SK-N-SH treated with all-trans-retinoic acid at 6 μM for 48 hours (cell line): ENCODE measurements at regions not wholly inside any gene's neighbourhood (a gene's known extent, or its start where the extent isn't known, plus 50 kb on each side); places are given as distances from the start of the nearest gene placed in this dataset.

Experiments used
- ATAC-seq: fragments of 200-7000 bp; cut with Tn5 transposase; 3 replicates; pipeline ENCODE4 v1.9.1; 2020; ENCODE audit warnings: mild to moderate bottlenecking, moderate library complexity
- ARNTL ChIP-seq: fragments of 450-650 bp; formaldehyde crosslinking; IDR thresholded peaks from 2 replicates; pipeline ENCODE4 v1.5.0; 2020; ENCODE audit warnings: low read depth, mild to moderate bottlenecking, moderate library complexity, borderline replicate concordance
- BACH2 ChIP-seq: fragments of 250-450 bp; sonication (Bioruptor Pico); IDR thresholded peaks from 2 replicates; pipeline ENCODE4 v1.9.0; 2021; ENCODE audit warnings: mild to moderate bottlenecking, borderline replicate concordance
- CSDC2 ChIP-seq: fragments of 250-450 bp; sonication (Bioruptor Pico); IDR thresholded peaks from 2 replicates; pipeline ENCODE4 v1.5.0; 2020; ENCODE audit warnings: mild to moderate bottlenecking, moderate library complexity
- GLIS3 ChIP-seq: fragments of 250-450 bp; sonication (Bioruptor Pico); IDR thresholded peaks from 2 replicates; pipeline ENCODE4 v1.5.0; 2020; ENCODE audit warnings: mild to moderate bottlenecking, moderate library complexity
- OSR1 ChIP-seq: fragments of 250-450 bp; sonication (Bioruptor Pico); IDR thresholded peaks from 2 replicates; pipeline ENCODE4 v1.8.0; 2022; ENCODE audit warnings: moderate library complexity, mild to moderate bottlenecking, inconsistent platforms
- PPARA ChIP-seq: fragments of 250-450 bp; sonication (Bioruptor Pico); IDR thresholded peaks from 2 replicates; pipeline ENCODE4 v1.5.0; 2020; ENCODE audit warnings: mild to moderate bottlenecking, borderline replicate concordance
- SNAI2 ChIP-seq: fragments of 250-450 bp; sonication (Bioruptor Pico); IDR thresholded peaks from 2 replicates; pipeline ENCODE4 v1.5.0; 2020; ENCODE audit warnings: mild to moderate bottlenecking, moderate library complexity
- TCF4 ChIP-seq: fragments of 250-450 bp; sonication (Bioruptor Pico); IDR thresholded peaks from 2 replicates; pipeline ENCODE4 v1.8.0; 2021; ENCODE audit warnings: mild to moderate bottlenecking, moderate library complexity, borderline replicate concordance
- ZC3H10 ChIP-seq: fragments of 250-450 bp; sonication (Bioruptor Pico); IDR thresholded peaks from 2 replicates; pipeline ENCODE4 v1.5.1; 2021; ENCODE audit warnings: mild to moderate bottlenecking, moderate library complexity
- ZNF70 ChIP-seq: fragments of 450-650 bp; formaldehyde crosslinking; IDR thresholded peaks from 2 replicates; pipeline ENCODE4 v1.5.0; 2020; ENCODE audit warnings: mild to moderate bottlenecking, moderate library complexity
- ZNF8 ChIP-seq: fragments of 450-650 bp; formaldehyde crosslinking; IDR thresholded peaks from 2 replicates; pipeline ENCODE4 v1.5.0; 2020; ENCODE audit warnings: mild to moderate bottlenecking, moderate library complexity
- TF ChIP-seq, protein P1 (sequence below): fragments of 250-450 bp; sonication (Bioruptor Pico); IDR thresholded peaks from 2 replicates; pipeline ENCODE4 v1.5.1; 2021; ENCODE audit warnings: mild to moderate bottlenecking, moderate library complexity
- TF ChIP-seq, protein P2 (sequence below): fragments of 250-450 bp; sonication (Bioruptor Pico); IDR thresholded peaks from 2 replicates; pipeline ENCODE4 v1.5.0; 2020; ENCODE audit warnings: mild to moderate bottlenecking, moderate library complexity
- TF ChIP-seq, protein P3 (sequence below): fragments of 250-450 bp; sonication (Bioruptor Pico); IDR thresholded peaks from 2 replicates; pipeline ENCODE4 v1.8.0; 2020; ENCODE audit warnings: mild to moderate bottlenecking, moderate library complexity, borderline replicate concordance
- TF ChIP-seq, protein P4 (sequence below): fragments of 250-450 bp; sonication (Bioruptor Pico); IDR thresholded peaks from 2 replicates; pipeline ENCODE4 v1.8.0; 2021; ENCODE audit warnings: low read depth, mild to moderate bottlenecking, moderate library complexity, borderline replicate concordance

DNA sequence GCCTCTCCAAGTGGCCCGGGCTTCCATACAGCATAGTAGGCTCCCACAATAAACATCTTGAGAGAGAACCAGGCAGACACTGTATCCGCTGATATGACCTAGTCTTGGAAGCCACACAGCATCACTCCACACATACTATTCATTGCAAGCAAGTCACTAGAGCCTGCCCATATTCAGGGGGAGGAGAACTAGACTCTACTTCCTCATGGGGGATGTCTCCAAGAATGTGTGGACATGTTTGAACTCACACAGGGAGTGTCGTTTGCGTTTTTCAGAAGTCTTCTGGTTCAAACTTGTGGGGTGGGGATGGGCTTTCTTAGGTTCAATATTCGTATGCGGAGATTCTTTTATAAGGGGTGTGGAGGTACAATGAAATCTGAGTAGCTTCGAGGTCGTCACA is 232.6 kb upstream of the HABP2 start (continued):
- TF ChIP-seq, protein P1, sequence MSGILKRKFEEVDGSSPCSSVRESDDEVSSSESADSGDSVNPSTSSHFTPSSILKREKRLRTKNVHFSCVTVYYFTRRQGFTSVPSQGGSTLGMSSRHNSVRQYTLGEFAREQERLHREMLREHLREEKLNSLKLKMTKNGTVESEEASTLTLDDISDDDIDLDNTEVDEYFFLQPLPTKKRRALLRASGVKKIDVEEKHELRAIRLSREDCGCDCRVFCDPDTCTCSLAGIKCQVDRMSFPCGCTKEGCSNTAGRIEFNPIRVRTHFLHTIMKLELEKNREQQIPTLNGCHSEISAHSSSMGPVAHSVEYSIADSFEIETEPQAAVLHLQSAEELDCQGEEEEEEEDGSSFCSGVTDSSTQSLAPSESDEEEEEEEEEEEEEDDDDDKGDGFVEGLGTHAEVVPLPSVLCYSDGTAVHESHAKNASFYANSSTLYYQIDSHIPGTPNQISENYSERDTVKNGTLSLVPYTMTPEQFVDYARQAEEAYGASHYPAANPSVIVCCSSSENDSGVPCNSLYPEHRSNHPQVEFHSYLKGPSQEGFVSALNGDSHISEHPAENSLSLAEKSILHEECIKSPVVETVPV, result no peak

DNA sequence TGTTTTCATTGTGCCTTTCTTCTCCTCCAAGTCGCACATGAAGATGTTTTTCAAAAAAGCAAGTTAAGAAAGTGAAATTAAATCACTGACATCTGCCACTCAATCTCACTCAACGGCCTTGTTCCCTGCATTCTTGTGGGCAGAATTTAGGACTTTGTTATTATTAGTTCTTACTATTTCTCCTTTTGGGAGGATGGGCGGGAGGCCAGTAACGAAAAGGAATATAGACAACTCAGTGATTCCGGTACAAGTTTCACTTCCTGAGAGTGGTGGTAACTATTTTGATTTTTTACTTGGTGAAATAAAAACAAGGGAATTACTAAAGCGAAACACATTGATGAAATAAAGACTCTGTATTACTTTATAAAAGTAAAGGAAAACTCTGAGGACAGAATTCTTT is 231.9 kb upstream of the HABP2 start:
- no peak for ATAC-seq
- TF ChIP-seq CSDC2, result no peak
- TF ChIP-seq, protein P2, sequence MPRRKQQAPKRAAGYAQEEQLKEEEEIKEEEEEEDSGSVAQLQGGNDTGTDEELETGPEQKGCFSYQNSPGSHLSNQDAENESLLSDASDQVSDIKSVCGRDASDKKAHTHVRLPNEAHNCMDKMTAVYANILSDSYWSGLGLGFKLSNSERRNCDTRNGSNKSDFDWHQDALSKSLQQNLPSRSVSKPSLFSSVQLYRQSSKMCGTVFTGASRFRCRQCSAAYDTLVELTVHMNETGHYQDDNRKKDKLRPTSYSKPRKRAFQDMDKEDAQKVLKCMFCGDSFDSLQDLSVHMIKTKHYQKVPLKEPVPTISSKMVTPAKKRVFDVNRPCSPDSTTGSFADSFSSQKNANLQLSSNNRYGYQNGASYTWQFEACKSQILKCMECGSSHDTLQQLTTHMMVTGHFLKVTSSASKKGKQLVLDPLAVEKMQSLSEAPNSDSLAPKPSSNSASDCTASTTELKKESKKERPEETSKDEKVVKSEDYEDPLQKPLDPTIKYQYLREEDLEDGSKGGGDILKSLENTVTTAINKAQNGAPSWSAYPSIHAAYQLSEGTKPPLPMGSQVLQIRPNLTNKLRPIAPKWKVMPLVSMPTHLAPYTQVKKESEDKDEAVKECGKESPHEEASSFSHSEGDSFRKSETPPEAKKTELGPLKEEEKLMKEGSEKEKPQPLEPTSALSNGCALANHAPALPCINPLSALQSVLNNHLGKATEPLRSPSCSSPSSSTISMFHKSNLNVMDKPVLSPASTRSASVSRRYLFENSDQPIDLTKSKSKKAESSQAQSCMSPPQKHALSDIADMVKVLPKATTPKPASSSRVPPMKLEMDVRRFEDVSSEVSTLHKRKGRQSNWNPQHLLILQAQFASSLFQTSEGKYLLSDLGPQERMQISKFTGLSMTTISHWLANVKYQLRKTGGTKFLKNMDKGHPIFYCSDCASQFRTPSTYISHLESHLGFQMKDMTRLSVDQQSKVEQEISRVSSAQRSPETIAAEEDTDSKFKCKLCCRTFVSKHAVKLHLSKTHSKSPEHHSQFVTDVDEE, result no peak
- TF ChIP-seq TCF4, result no peak
- TF ChIP-seq, protein P3, sequence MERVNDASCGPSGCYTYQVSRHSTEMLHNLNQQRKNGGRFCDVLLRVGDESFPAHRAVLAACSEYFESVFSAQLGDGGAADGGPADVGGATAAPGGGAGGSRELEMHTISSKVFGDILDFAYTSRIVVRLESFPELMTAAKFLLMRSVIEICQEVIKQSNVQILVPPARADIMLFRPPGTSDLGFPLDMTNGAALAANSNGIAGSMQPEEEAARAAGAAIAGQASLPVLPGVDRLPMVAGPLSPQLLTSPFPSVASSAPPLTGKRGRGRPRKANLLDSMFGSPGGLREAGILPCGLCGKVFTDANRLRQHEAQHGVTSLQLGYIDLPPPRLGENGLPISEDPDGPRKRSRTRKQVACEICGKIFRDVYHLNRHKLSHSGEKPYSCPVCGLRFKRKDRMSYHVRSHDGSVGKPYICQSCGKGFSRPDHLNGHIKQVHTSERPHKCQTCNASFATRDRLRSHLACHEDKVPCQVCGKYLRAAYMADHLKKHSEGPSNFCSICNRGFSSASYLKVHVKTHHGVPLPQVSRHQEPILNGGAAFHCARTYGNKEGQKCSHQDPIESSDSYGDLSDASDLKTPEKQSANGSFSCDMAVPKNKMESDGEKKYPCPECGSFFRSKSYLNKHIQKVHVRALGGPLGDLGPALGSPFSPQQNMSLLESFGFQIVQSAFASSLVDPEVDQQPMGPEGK, result no peak
- TF ChIP-seq, protein P4, sequence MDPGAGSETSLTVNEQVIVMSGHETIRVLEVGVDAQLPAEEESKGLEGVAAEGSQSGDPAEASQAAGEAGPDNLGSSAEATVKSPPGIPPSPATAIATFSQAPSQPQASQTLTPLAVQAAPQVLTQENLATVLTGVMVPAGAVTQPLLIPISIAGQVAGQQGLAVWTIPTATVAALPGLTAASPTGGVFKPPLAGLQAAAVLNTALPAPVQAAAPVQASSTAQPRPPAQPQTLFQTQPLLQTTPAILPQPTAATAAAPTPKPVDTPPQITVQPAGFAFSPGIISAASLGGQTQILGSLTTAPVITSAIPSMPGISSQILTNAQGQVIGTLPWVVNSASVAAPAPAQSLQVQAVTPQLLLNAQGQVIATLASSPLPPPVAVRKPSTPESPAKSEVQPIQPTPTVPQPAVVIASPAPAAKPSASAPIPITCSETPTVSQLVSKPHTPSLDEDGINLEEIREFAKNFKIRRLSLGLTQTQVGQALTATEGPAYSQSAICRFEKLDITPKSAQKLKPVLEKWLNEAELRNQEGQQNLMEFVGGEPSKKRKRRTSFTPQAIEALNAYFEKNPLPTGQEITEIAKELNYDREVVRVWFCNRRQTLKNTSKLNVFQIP (CRISPR knock-in tag), result no peak
- no peak for TF ChIP-seq ZNF8 (CRISPR knock-in tag)
- TF ChIP-seq BACH2 (CRISPR knock-in tag), result no peak
- TF ChIP-seq, all 23 proteins: peak for 0

DNA sequence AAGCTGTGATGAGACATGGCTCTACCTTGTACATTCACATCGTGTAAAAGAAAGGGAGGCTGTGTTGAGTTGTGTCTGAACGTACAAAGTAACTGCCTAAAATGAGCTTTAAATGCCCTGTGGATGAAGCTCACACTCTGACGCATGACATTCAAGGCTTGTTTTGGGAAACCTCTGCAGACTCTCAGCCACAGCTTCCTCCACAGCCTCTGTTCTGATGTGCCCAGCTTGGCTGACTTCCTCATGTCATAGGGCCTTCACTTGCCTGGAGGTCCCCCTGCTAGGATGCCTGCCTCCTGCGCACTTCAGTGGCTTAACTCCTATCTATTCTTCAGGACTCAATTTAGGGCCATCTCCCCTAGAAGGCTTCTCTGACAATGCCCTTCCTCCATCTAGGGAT is 230.0 kb upstream of the HABP2 start:
- TF ChIP-seq PPARA (CRISPR knock-in tag) (no peak), ARNTL (CRISPR knock-in tag) (no peak), ZC3H10 (CRISPR knock-in tag) (no peak), ZNF70 (CRISPR knock-in tag) (no peak), SNAI2 (CRISPR knock-in tag) (no peak)
- TF ChIP-seq, protein P2, result no peak
- TF ChIP-seq, protein P1, result no peak
- ATAC-seq, result no peak

DNA sequence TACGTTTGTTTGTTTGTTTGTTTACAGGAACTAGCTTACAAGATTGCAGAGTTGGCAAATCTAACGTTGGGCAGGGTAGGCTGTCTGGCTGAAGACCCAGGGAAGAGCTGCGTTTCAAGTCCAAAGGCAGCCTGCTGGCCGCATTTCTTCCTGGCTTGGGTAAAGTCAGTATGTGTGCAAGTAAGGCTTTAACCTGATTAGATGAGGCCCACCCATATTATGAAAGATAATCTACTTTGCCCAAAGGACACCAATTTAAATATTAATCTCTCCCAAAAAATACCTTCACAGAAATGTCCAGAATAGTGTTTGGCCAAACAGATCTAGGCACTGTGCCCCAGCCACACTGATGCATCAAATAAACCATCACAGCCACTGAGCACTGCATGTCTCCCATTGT is 228.9 kb upstream of the HABP2 start:
- ATAC-seq, result no peak
- no peak for TF ChIP-seq OSR1 (CRISPR knock-in tag)
- no peak for TF ChIP-seq CSDC2
- TF ChIP-seq, protein P1, result no peak
- TF ChIP-seq, protein P2, result no peak
- no peak for TF ChIP-seq BACH2 (CRISPR knock-in tag)
- TF ChIP-seq, protein P3, result no peak
- TF ChIP-seq SNAI2 (CRISPR knock-in tag), result no peak
- no peak for TF ChIP-seq GLIS3 (CRISPR knock-in tag)
